Glomerular endothelial cell (primary cell): ENCODE measurements at regions not wholly inside any gene's neighbourhood (a gene's known extent, or its start where the extent isn't known, plus 50 kb on each side); places are given as distances from the start of the nearest gene placed in this dataset.
"Not testable (repeated sequence)": the region's sequence is repeated elsewhere in the genome, so short reads cannot be mapped to it uniquely, and the experiment has no call there.

ENCODE experiments used
- DNase-seq: peaks from one replicate; pipeline ENCODE4 v3.0.0-alpha.2; 2011; ENCODE audit warnings: low read depth, low spot score; ENCODE audit errors: extremely low read depth

- no peak for DNase-seq
Observed at GRCh38 chr10:3397846-3398245, 225.3 kb upstream of the PITRM1 start.

- DNase-seq, result no peak
Observed at GRCh38 chr10:3397231-3397630, 224.6 kb upstream of the PITRM1 start.

- DNase-seq, result no peak
Observed at GRCh38 chr10:3396116-3396515, 223.5 kb upstream of the PITRM1 start.

- no peak for DNase-seq
Observed at GRCh38 chr10:3395458-3395861, 222.9 kb upstream of the PITRM1 start.

- DNase-seq, result no peak
Observed at GRCh38 chr10:3395041-3395440, 222.5 kb upstream of the PITRM1 start.

GRCh38 chr10:3393958-3394357 lies 221.4 kb upstream of the PITRM1 start:
- DNase-seq, result no peak

- DNase-seq, result no peak
Observed at GRCh38 chr10:3391657-3392056, 219.1 kb upstream of the PITRM1 start.

- DNase-seq, result no peak
Observed at GRCh38 chr10:3389130-3389529, 216.5 kb upstream of the PITRM1 start.

GRCh38 chr10:3385487-3385886 lies 212.9 kb upstream of the PITRM1 start:
- DNase-seq, result no peak

- no peak for DNase-seq
Observed at GRCh38 chr10:3382092-3382491, 209.5 kb upstream of the PITRM1 start.

- DNase-seq, result no peak
Observed at GRCh38 chr10:3380406-3381050, 207.9 kb upstream of the PITRM1 start.

GRCh38 chr10:3376631-3377030 lies 204.0 kb upstream of the PITRM1 start:
- DNase-seq, result no peak

- DNase-seq, result no peak
Observed at GRCh38 chr10:3375505-3375904, 202.9 kb upstream of the PITRM1 start.

GRCh38 chr10:3374914-3375313 lies 202.3 kb upstream of the PITRM1 start:
- no peak for DNase-seq

GRCh38 chr10:3373374-3374027 lies 200.9 kb upstream of the PITRM1 start:
- not testable (repeated sequence) for DNase-seq

GRCh38 chr10:3372281-3372680 lies 199.7 kb upstream of the PITRM1 start:
- no peak for DNase-seq

GRCh38 chr10:3371624-3372023 lies 199.0 kb upstream of the PITRM1 start:
- not testable (repeated sequence) for DNase-seq

GRCh38 chr10:3366735-3367405 lies 194.3 kb upstream of the PITRM1 start:
- no peak for DNase-seq

- no peak for DNase-seq
Observed at GRCh38 chr10:3366043-3366442, 193.5 kb upstream of the PITRM1 start.

GRCh38 chr10:3365630-3366029 lies 193.0 kb upstream of the PITRM1 start:
- DNase-seq, result peak; percentile 31

- DNase-seq, result no peak
Observed at GRCh38 chr10:3364768-3365480, 192.3 kb upstream of the PITRM1 start.
